Heart right ventricle (tissue), 16 donors: ENCODE measurements at regions not wholly inside any gene's neighbourhood (a gene's known extent, or its start where the extent isn't known, plus 50 kb on each side); places are given as distances from the start of the nearest gene placed in this dataset.

Experiments
- ATAC-seq, 8 donors: fragments of 200-7000 bp; cut with Tn5 transposase; one replicate each; pipeline ENCODE4 v1.9.1; 2020; ENCODE audit warnings: mild to moderate bottlenecking in 8 of 8, moderate library complexity in 8 of 8, moderate number of reproducible peaks in 1 of 8
- DNase-seq, 2 donors: peaks; one replicate each; pipeline ENCODE4 v3.0.0-alpha.2; 2020
- H3K27ac ChIP-seq, 10 donors: fragments of 200-600 bp; sonication (generic) in 2 of 10; one replicate each; pipeline versions ENCODE4 v1.5.0 to v1.8.0; 2020 to 2022; ENCODE audit warnings: mild to moderate bottlenecking in 3 of 10
- H3K27me3 ChIP-seq, 7 donors: fragments of 200-600 bp; one replicate each; pipeline ENCODE4 v1.8.0; 2021 to 2022; ENCODE audit warnings: mild to moderate bottlenecking in 2 of 7
- H3K36me3 ChIP-seq, 9 donors: fragments of 200-600 bp; sonication (generic) in 1 of 9; one replicate each; pipeline versions ENCODE4 v1.5.0 to v1.8.0; 2020 to 2022; ENCODE audit warnings: mild to moderate bottlenecking in 2 of 9
- H3K4me1 ChIP-seq, 9 donors: fragments of 200-600 bp; sonication (generic) in 1 of 9; one replicate each; pipeline versions ENCODE4 v1.5.0 to v1.8.0; 2020 to 2022; ENCODE audit warnings: mild to moderate bottlenecking in 4 of 9
- H3K4me3 ChIP-seq, 10 donors: fragments of 200-600 bp; sonication (generic) in 2 of 10; one replicate each; pipeline versions ENCODE4 v1.5.0 to v1.8.0; 2020 to 2022; ENCODE audit warnings: mild to moderate bottlenecking in 7 of 10, moderate library complexity in 2 of 10
- H3K9me3 ChIP-seq, 11 donors: fragments of 200-600 bp in 10 of 11; sonication (generic) in 2 of 11; one replicate each; pipeline versions ENCODE4 v1.5.0 to v1.8.0; 2013 to 2022; ENCODE audit warnings: mild to moderate bottlenecking in 2 of 11, control low read depth in 1 of 11, moderate library complexity in 1 of 11
- CTCF ChIP-seq, 9 donors: fragments of 200-600 bp; sonication (generic) in 2 of 9; IDR thresholded peaks; one replicate each; pipeline versions ENCODE4 v1.5.0 to v1.8.0; 2021 to 2022; ENCODE audit warnings: antibody characterized with exemption in 9 of 9, mild to moderate bottlenecking in 5 of 9, moderate library complexity in 1 of 9
- WGBS, 2 donors: extraction: QIAGEN DNeasy Blood & Tissue Kit; methylation state at CpG; one replicate each; pipeline ENCODE4 v1.1.7; 2013; ENCODE audit warnings: inconsistent platforms in 1 of 2; 5-methylcytosine and 5-hydroxymethylcytosine counted together
- intact Hi-C, 10 donors: fragments of 100-400 bp; cut with DNase I; formaldehyde crosslinking; loops; one replicate each; pipeline versions ENCODE4 v1.11.1 to v1.14.2; 2022
- donor health status: Arrhythmogenic right ventricular cardiomyopathy.
- donor health status: ischemic (EF 13 %, LVEDD 7.1; RV severe dilation, severe dysfunction).
- donor health status: healthy with polysubstance abuse.
- donor health status: DM: no; HTN: yes; CAD: no.
- donor health status: DM: no; HTN: no; CAD: no.
- donor health status: ischemic (EF 25% LVEDD 6.9; RV normal size, moderate dysfunction).
- donor health status: ischemic (EF 25% LVEDD 5.7; RV mildly dilated, moderate dysfunction).
- donor health status: healthy.
- donor health status: DM: yes; HTN: yes; CAD: no.
- donor health status: Ischemic cardiomyopathy.
- donor health status: ischemic (EF 35%, LVEDD 5.7; RV mildly dilated, moderate dysfunction).
- donor health status: nonischemic (EF 11% LVEDD 7.7; RV severe dilation, severe dysfunction).
- donor health status: DM: yes; HTN: yes; CAD: no.
- donor health status: PGD.
- donor health status: ischemic (EF 29% LVEDD 5.4; RV normal size, mild dysfunction).
- donor health status: nonischemic (EF 23%, LVEDD 6.1; RV moderate dilation, normal function).

- ATAC-seq (no peak), DNase-seq (no peak)
- H3K27ac ChIP-seq: no peak overlapping the region
- H3K36me3 ChIP-seq: no peaks in the 10 kb centered on the region
- 64 to 70% methylated on average over 3 of the region's 3 CpGs for WGBS, 2 donors
- intact Hi-C loops: no loop called here
- no peaks in the 10 kb centered on the region for H3K27me3 ChIP-seq
- TF ChIP-seq CTCF (IDR thresholded peaks at IDR 0.05): no peak
- no peaks in the 10 kb centered on the region for H3K9me3 ChIP-seq
- H3K4me3 ChIP-seq: no peak overlapping the region
- no peaks in the 10 kb centered on the region for H3K4me1 ChIP-seq
These were observed 224.4 kb upstream of the MC4R start for GRCh38 chr18:60596928-60597327.

DNA sequence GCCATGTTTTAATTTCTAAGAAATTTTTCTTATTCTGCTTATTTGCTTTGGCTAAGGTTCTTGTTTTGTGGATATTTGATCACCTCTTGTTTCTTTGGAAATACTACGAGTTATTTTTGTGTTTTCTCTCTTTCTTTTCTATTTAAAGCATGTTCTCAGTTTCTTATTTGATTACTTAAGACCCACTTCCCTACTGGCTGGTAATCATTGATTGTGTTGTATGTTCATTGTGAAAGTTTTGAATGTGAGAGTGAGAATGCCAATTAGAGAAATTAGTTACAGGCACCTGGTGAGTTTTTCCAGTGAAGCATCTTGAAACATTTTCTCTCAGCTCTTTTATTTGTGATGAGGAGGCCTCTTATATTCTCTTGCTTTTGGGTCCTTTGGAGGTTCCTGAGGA lies 226.7 kb upstream of the MC4R start:
- WGBS, 2 donors: 53 to 68% methylated on average over 1 of the region's 1 CpG
- intact Hi-C loops: no loop called here

DNA sequence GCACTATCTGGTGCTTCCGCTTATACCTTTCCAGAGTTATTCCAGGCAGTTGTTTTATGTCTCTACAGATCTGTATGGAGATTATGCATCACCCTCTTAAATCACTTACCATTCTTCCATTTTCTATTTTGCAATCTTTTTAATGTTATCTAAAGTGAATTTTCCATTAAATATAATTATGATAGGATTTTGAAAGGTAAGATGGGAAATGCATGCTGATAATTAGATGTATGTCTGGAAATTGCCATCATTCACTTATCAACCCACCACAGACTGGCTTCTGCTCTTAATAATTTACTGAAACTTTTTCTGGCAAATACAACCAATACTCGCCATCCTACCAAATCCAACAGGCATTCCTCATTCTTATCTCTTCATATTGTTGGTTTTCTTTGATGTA lies 227.4 kb upstream of the MC4R start:
- intact Hi-C loops: no loop called here
- WGBS, 2 donors: 73 to 81% methylated on average over 2 of the region's 2 CpGs

More for the DNA sequence above, 226.7 kb upstream of the MC4R start:
- H3K27ac ChIP-seq: no peak overlapping the region
- no peak overlapping the region for H3K4me3 ChIP-seq
- H3K4me1 ChIP-seq: no peaks in the 10 kb centered on the region
- ATAC-seq (no peak), DNase-seq (no peak)
- no peak for TF ChIP-seq CTCF (IDR thresholded peaks at IDR 0.05)
- H3K27me3 ChIP-seq: no peaks in the 10 kb centered on the region
- H3K36me3 ChIP-seq: no peaks in the 10 kb centered on the region
- no peaks in the 10 kb centered on the region for H3K9me3 ChIP-seq

DNA sequence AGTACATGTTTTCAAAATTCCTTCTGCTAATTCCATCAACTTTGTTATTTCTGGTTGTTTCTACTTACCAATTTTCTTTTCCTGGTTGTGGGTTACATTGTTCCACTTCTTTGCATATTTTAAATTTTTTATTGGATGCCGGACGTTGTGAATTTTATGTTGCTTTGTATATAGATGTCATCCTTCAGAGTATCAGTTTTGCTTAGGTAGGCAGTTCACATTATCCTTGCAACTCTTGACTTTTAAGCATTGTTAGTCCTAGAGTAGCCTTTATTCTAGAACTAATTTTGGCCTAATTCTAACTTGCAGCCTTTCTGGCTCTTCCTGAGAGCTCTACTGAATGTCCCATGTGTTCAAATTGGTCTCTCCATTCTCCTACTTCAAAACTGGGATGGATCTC lies 228.7 kb upstream of the MC4R start:
- Histone ChIP-seq H3K27me3 (no peaks in the 10 kb centered on the region), H3K4me1 (no peaks in the 10 kb centered on the region), H3K9me3 (no peaks in the 10 kb centered on the region), H3K27ac (no peak overlapping the region), H3K36me3 (no peaks in the 10 kb centered on the region), H3K4me3 (no peak overlapping the region)
- no peak for TF ChIP-seq CTCF (IDR thresholded peaks at IDR 0.05)
- intact Hi-C loops: no loop called here
- 77 to 81% methylated on average over 2 of the region's 2 CpGs for WGBS, 2 donors
- ATAC-seq (no peak), DNase-seq (no peak)

More for the DNA sequence above, 227.4 kb upstream of the MC4R start:
- H3K27ac ChIP-seq: no peak overlapping the region
- H3K36me3 ChIP-seq: no peaks in the 10 kb centered on the region
- ATAC-seq (no peak), DNase-seq (no peak)
- H3K27me3 ChIP-seq: no peaks in the 10 kb centered on the region
- no peak for TF ChIP-seq CTCF (IDR thresholded peaks at IDR 0.05)
- H3K9me3 ChIP-seq: no peaks in the 10 kb centered on the region
- H3K4me3 ChIP-seq: no peak overlapping the region
- H3K4me1 ChIP-seq: no peaks in the 10 kb centered on the region

DNA sequence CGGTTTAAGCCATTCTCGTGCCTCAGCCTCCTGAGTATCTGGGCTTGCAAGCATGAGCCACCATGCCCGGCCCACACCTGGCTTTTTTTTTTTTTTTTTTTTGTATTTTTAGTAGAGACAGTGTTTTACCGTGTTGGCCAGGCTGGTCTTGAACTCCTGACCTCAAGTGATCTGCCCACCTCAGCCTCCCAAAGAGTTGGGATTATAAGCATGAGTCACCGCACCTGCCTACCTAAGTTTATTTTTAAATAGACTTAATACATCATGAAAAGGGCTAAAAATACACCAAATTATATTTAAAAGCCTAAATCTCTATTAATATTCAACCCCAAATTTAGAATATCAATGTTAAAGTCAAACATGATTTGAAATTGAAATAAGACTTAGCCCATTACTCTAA lies 250.8 kb upstream of the MC4R start:
- DNase-seq: no peak
- Histone ChIP-seq H3K27me3 (no peaks in the 10 kb centered on the region), H3K27ac (no peak overlapping the region), H3K4me1 (no peaks in the 10 kb centered on the region), H3K36me3 (no peaks in the 10 kb centered on the region), H3K4me3 (no peak overlapping the region), H3K9me3 (no peaks in the 10 kb centered on the region)
- ATAC-seq: no peak
- 80 to 81% methylated on average over 5 of the region's 5 CpGs for WGBS, 2 donors
- TF ChIP-seq CTCF (IDR thresholded peaks at IDR 0.05): no peak
- intact Hi-C loops: loop anchor here in 1 of 10 donors (10.0 kb wide), 1 partner anchor 761 kb away; no protein-coding TSS in a partner anchor
